Calu3 (cell line): ENCODE measurements at regions not wholly inside any gene's neighbourhood (a gene's known extent, or its start where the extent isn't known, plus 50 kb on each side); places are given as distances from the start of the nearest gene placed in this dataset.

Source experiments
- BruUV-seq: library from RNA; stranded (reverse); fragments of 400-500 nt; replicated peaks from 2 replicates; lab custom pipeline; 2021; lab: Mats Ljungman, UMichigan
- CTCF ChIA-PET: fragments of 300-600 bp; sonication (Branson Sonifier 250); formaldehyde crosslinking; loops from one replicate; lab custom pipeline; 2022; ENCODE audit warnings: antibody characterized with exemption; lab: Charles Lee
- DNase-seq: peaks from one replicate; pipeline ENCODE4 v3.0.0; 2022
- H3K27ac Mint-ChIP-seq: one replicate; pipeline ENCODE4 v1.8.0; 2022; ENCODE audit warnings: mixed read lengths; ENCODE audit not compliant: unreplicated experiment
- H3K27me3 Mint-ChIP-seq: one replicate; pipeline ENCODE4 v1.8.0; 2022; ENCODE audit warnings: mixed read lengths; ENCODE audit not compliant: unreplicated experiment
- H3K36me3 Mint-ChIP-seq: one replicate; pipeline ENCODE4 v1.8.0; 2022; ENCODE audit warnings: mild to moderate bottlenecking, moderate library complexity, mixed read lengths; ENCODE audit not compliant: insufficient read depth, unreplicated experiment
- H3K4me1 Mint-ChIP-seq: one replicate; pipeline ENCODE4 v1.8.0; 2022; ENCODE audit warnings: mild to moderate bottlenecking, low read depth, mixed read lengths; ENCODE audit not compliant: unreplicated experiment
- H3K4me3 Mint-ChIP-seq: one replicate; pipeline ENCODE4 v1.8.0; 2022; ENCODE audit warnings: mild to moderate bottlenecking, low read depth, moderate library complexity, mixed read lengths; ENCODE audit not compliant: unreplicated experiment
- H3K9me3 Mint-ChIP-seq: one replicate; pipeline ENCODE4 v1.8.0; 2022; ENCODE audit warnings: low read depth, mixed read lengths; ENCODE audit not compliant: unreplicated experiment
- CTCF ChIP-seq: fragments of 200-600 bp; IDR thresholded peaks from one replicate; pipeline ENCODE4 v1.8.0; 2022; ENCODE audit warnings: antibody characterized with exemption; ENCODE audit not compliant: unreplicated experiment
- intact Hi-C: fragments of 100-400 bp; cut with micrococcal nuclease; formaldehyde crosslinking; loops from one replicate; pipeline ENCODE4 v1.10.0; 2022; ENCODE audit not compliant: unreplicated experiment

GRCh38 chr2:236988216-236988615 is 97.5 kb upstream of the COPS8 start:
- no peak for DNase-seq
- intact Hi-C loops, result no loop called here
- CTCF ChIA-PET, result no interaction called here
- Mint-ChIP-seq H3K27ac (peak overlapping the region; percentile 1), H3K27me3 (no peaks in the 10 kb centered on the region), H3K4me1 (peaks cover 56% of the 10 kb centered on the region), H3K4me3 (no peak overlapping the region), H3K9me3 (peaks cover 3% of the 10 kb centered on the region), H3K36me3 (no peaks in the 10 kb centered on the region)
- no peak for TF ChIP-seq CTCF
- BruUV-seq, result no TSS peak

- CTCF ChIA-PET, result no interaction called here
- Mint-ChIP-seq H3K36me3 (no peaks in the 10 kb centered on the region), H3K4me3 (peak overlapping the region; percentile 3), H3K4me1 (peaks cover 56% of the 10 kb centered on the region), H3K27ac (peak overlapping the region; percentile 1), H3K27me3 (no peaks in the 10 kb centered on the region), H3K9me3 (peaks cover 3% of the 10 kb centered on the region)
- no peak for TF ChIP-seq CTCF
- intact Hi-C loops, result no loop called here
- peak; percentile 54 for DNase-seq
- BruUV-seq, result no TSS peak
Observed at GRCh38 chr2:236988690-236989624, 96.7 kb upstream of the COPS8 start.

DNA sequence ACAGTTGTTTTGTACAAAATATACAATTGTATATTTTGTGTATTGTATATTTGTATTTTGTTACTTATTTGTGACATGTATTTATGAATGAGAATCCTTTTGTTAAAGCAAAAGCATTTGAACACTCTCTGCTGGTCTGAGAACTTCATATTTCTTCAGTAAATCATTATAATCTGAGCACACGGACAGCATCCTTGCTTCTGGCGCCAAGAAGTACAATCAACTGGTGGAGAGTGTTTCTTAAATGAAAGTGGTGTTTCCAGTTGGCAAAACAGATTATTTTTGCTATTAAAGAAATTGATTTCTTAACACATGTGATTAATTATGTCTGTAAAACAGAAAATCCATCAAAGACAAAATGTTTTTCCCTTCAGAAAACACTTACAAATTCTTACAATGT is 95.1 kb upstream of the COPS8 start:
- no TSS peak for BruUV-seq
- Mint-ChIP-seq H3K27me3 (no peaks in the 10 kb centered on the region), H3K4me3 (no peak overlapping the region), H3K4me1 (peaks cover 65% of the 10 kb centered on the region), H3K36me3 (no peaks in the 10 kb centered on the region), H3K27ac (no peak overlapping the region), H3K9me3 (no peaks in the 10 kb centered on the region)
- intact Hi-C loops, result no loop called here
- TF ChIP-seq CTCF, result no peak
- CTCF ChIA-PET, result no interaction called here
- DNase-seq, result no peak

DNA sequence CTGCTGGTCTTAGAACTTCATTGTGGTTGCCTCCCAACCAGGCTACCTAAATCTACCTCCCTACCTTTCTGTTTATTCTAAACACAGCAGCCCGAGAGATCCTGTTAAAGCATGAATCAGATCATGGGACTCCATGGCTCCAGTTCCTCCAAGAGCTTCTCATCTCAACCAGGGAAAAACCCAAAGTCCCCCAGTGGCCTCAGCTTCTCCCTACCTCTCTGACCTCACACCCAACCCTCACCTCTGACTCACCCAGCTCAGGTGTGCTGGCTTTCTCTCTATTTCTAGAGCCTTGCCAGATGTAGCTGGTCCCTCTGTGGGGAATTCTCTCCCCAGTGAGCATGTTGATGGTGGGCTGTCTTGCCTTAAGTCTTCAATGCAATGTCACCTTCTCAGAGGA is 93.8 kb upstream of the COPS8 start:
- intact Hi-C loops, result no loop called here
- peak; percentile 29 for DNase-seq
- H3K4me1 Mint-ChIP-seq, result peaks cover 66% of the 10 kb centered on the region
- H3K36me3 Mint-ChIP-seq, result no peaks in the 10 kb centered on the region
- no peaks in the 10 kb centered on the region for H3K9me3 Mint-ChIP-seq
- no peak for TF ChIP-seq CTCF
- no peak overlapping the region for H3K4me3 Mint-ChIP-seq
- CTCF ChIA-PET, result interaction anchor here (1.2 kb wide), 1 partner anchor 34 kb away, joined by 4 read pairs; no protein-coding TSS in a partner anchor
- no peaks in the 10 kb centered on the region for H3K27me3 Mint-ChIP-seq
- no TSS peak for BruUV-seq
- peak overlapping the region; percentile 7 for H3K27ac Mint-ChIP-seq
